AG04450 (cell line): ENCODE measurements at regions not wholly inside any gene's neighbourhood (a gene's known extent, or its start where the extent isn't known, plus 50 kb on each side); places are given as distances from the start of the nearest gene placed in this dataset.

ENCODE experiments used
- CTCF ChIA-PET: fragments of 300-600, 350-600 bp; formaldehyde crosslinking; extraction: SDS; loops from one replicate; lab custom pipeline; 2022; ENCODE audit warnings: antibody characterized with exemption, inconsistent platforms; lab: Charles Lee
- POLR2A ChIA-PET: fragments of 350-600 bp; formaldehyde crosslinking; extraction: SDS; loops from one replicate; lab custom pipeline; 2021; ENCODE audit warnings: antibody characterized with exemption, inconsistent platforms; lab: Yijun Ruan, JAX
- DNase-seq: peaks from one replicate; pipeline ENCODE4 v3.0.0-alpha.2; 2011; ENCODE audit warnings: low read depth, low spot score
- H3K27ac ChIP-seq: one replicate; pipeline ENCODE4 v1.5.1; 2012; ENCODE audit warnings: low read depth, low read length, control low read depth
- H3K27me3 ChIP-seq: one replicate; pipeline ENCODE4 v1.6.0; 2012; ENCODE audit warnings: low read length; ENCODE audit not compliant: control insufficient read depth, insufficient read depth
- H3K4me3 ChIP-seq: 2 replicates; pipeline ENCODE4 v1.5.1; 2011; ENCODE audit warnings: mild to moderate bottlenecking, low read depth, low read length, control low read depth
- H3K9me3 ChIP-seq: 2 replicates; pipeline ENCODE4 v1.5.1; 2012; ENCODE audit warnings: low read length; ENCODE audit not compliant: control insufficient read depth, insufficient read depth
- TF ChIP-seq, protein P1 (sequence below): IDR thresholded peaks from 2 replicates; pipeline ENCODE4 v1.5.1; 2011; ENCODE audit warnings: low read depth, low read length, control low read depth, inconsistent platforms

DNA sequence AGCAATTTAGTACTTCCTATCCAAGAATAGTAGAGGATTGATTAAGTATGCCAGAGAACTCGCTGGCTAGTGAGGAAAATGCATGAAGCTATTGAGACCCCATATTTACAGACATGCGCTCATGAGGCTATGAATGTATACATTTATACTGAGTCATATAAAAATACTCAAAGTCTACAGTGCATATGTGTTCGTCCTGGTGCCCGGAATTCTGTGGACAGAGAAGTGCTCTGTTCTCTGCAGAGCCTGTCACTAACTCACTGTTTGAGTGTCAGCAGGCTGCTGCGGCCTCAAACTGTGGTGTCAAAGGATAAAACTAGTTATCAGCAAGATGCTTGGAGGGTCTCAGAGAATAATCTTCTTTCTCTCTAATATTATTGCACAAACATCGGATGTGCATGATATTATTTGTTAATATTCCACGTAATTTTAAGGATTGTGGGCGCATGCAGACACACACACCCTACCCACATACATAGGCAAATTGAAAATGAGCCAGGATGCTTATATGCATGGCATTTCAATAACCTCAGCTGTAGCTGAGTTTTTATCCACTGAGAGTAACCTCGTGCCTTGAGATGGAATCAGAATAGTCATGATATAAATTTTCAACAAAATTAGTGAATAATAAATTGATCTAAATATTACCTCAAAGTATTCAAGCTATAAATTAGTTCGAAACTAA lies 50.0 kb upstream of the TSC22D2 start:
- CTCF ChIA-PET, result interaction anchor here (1.2 kb wide), 1 partner anchor 10 kb away, joined by 5 read pairs; no protein-coding TSS in a partner anchor
- Histone ChIP-seq H3K9me3 (no peaks in the 10 kb centered on the region), H3K27ac (no peak overlapping the region), H3K4me3 (no peak overlapping the region), H3K27me3 (no peaks in the 10 kb centered on the region)
- TF ChIP-seq, protein P1, sequence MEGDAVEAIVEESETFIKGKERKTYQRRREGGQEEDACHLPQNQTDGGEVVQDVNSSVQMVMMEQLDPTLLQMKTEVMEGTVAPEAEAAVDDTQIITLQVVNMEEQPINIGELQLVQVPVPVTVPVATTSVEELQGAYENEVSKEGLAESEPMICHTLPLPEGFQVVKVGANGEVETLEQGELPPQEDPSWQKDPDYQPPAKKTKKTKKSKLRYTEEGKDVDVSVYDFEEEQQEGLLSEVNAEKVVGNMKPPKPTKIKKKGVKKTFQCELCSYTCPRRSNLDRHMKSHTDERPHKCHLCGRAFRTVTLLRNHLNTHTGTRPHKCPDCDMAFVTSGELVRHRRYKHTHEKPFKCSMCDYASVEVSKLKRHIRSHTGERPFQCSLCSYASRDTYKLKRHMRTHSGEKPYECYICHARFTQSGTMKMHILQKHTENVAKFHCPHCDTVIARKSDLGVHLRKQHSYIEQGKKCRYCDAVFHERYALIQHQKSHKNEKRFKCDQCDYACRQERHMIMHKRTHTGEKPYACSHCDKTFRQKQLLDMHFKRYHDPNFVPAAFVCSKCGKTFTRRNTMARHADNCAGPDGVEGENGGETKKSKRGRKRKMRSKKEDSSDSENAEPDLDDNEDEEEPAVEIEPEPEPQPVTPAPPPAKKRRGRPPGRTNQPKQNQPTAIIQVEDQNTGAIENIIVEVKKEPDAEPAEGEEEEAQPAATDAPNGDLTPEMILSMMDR, result no peak
- DNase-seq, result no peak
- POLR2A ChIA-PET, result interaction anchor here (0.6 kb wide), 1 partner anchor 110 kb away, joined by 4 read pairs; no protein-coding TSS in a partner anchor

DNA sequence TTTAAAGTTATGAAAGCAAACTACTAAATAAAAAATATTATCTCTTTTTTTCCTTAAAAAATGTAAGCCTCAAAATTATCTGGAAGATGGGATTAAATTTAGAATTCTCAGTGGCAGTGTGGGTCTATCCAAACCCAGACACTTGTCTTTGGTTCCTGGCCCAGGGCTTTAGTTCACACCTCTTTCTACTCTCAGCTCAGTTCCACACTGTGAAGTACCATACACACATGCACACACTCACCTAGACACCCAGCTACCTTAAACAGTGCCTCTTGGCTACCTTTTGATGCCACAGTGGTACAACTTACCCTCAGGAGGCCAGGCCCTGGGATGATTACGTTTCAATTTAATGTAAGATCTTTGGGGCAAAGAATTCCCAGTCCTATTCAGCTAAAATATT lies 51.0 kb upstream of the TSC22D2 start:
- CTCF ChIA-PET, result no interaction called here
- Histone ChIP-seq H3K27ac (no peak overlapping the region), H3K9me3 (no peaks in the 10 kb centered on the region), H3K27me3 (no peaks in the 10 kb centered on the region), H3K4me3 (no peak overlapping the region)
- TF ChIP-seq, protein P1, result no peak
- POLR2A ChIA-PET, result no interaction called here
- no peak for DNase-seq

DNA sequence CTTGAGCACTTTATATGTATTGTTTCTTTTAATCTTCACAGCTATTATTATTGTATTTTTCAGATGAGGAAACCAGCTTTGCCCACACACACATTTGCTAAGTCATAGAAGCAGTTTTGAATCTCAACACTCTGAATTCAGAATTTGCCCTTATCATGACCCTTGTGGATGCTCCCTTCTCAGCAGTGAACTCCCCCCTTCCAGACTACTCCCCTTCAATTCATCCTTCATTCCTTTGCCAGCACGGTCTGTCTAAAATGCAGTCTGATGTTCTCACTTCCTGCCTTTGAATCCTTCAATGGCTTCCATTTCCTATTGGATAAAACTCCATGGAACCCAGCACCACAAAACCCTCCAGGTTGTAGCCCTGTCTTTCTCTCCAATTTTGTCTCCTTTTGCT lies 52.5 kb upstream of the TSC22D2 start:
- H3K27me3 ChIP-seq, result no peaks in the 10 kb centered on the region
- CTCF ChIA-PET, result no interaction called here
- DNase-seq, result no peak
- POLR2A ChIA-PET, result no interaction called here
- no peaks in the 10 kb centered on the region for H3K9me3 ChIP-seq
- TF ChIP-seq, protein P1, result no peak
- no peak overlapping the region for H3K4me3 ChIP-seq
- H3K27ac ChIP-seq, result no peak overlapping the region

DNA sequence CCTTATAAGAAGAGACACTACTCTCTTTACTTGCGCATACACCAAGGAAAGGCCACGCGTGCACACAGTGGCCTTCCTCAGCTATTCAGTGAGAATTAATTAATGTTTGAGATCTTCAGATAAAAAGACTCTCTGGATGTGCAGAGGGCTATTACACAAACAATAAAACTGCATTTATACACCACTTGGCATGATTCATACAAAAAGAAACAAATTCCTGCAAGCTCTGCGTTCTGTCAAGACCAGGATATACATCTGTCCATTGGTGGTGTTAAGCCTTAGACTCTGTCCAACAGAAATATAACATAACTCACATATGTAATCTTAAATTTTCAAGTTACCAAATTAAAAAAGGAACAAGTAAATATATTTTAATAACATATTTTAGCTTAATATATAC lies 55.2 kb upstream of the TSC22D2 start:
- Histone ChIP-seq H3K27ac (no peak overlapping the region), H3K9me3 (no peaks in the 10 kb centered on the region), H3K27me3 (no peaks in the 10 kb centered on the region), H3K4me3 (no peak overlapping the region)
- POLR2A ChIA-PET, result no interaction called here
- CTCF ChIA-PET, result interaction anchor here (0.6 kb wide), 1 partner anchor 75 kb away, joined by 4 read pairs; no protein-coding TSS in a partner anchor
- TF ChIP-seq, protein P1, result no peak
- DNase-seq, result no peak

DNA sequence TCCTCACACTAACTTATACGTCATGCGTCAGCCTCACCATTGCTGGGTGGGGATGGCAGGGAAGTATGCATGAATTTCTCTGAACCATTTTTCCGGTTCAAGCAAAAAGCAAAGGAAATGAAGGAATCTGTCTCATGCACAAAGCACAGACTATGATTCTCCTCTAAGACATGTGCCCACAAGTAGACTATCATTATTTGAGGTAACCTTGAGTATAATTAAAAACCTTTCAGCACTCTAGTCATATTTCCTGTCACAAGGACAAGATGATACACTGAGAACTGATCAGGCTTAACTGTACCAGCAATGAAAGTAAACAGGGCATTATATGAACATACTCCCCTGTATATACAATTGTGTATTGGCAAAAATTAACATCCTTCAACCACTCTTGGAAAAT lies 56.7 kb upstream of the TSC22D2 start:
- no peak for DNase-seq
- Histone ChIP-seq H3K4me3 (no peak overlapping the region), H3K27me3 (no peaks in the 10 kb centered on the region), H3K27ac (no peak overlapping the region), H3K9me3 (no peaks in the 10 kb centered on the region)
- ChIA-PET CTCF (no interaction called here), POLR2A (no interaction called here)
- TF ChIP-seq, protein P1, result no peak
